OCI-LY3 (cell line): ENCODE measurements at regions not wholly inside any gene's neighbourhood (a gene's known extent, or its start where the extent isn't known, plus 50 kb on each side); places are given as distances from the start of the nearest gene placed in this dataset.
"Not testable (repeated sequence)": the region's sequence is repeated elsewhere in the genome, so short reads cannot be mapped to it uniquely, and the experiment has no call there.

Experiments
- H2AFZ ChIP-seq: fragments of 200-600, 300-600 bp; shearing (Covaris generic); 2 replicates; pipeline ENCODE4 v1.6.0; 2014; ENCODE audit warnings: antibody characterized with exemption, low read depth, low read length
- H3K27ac ChIP-seq: fragments of 200-600, 300-600 bp; sonication (generic); 2 replicates; pipeline ENCODE4 v1.5.1; 2014; ENCODE audit warnings: mild to moderate bottlenecking, low read length, moderate library complexity, mixed read lengths
- H3K27me3 ChIP-seq: fragments of 200-600, 300-600 bp; sonication (generic); 2 replicates; pipeline ENCODE4 v1.6.1; 2014; ENCODE audit warnings: low read depth, low read length, mixed read lengths
- H3K36me3 ChIP-seq: fragments of 200-600, 300-600 bp; sonication (generic); replicated peaks from 2 replicates; pipeline ENCODE3; 2014; ENCODE audit warnings: low read depth, low read length, mixed read lengths
- H3K4me1 ChIP-seq: fragments of 300-600, 200-600 bp; sonication (generic); 2 replicates; pipeline ENCODE4 v1.6.1; 2014; ENCODE audit warnings: low read length, mixed read lengths
- H3K4me2 ChIP-seq: fragments of 200-600, 300-600 bp; sonication (generic); 2 replicates; pipeline ENCODE4 v1.6.1; 2014; ENCODE audit warnings: low read length, mixed read lengths
- H3K4me3 ChIP-seq: fragments of 300-600, 200-600 bp; sonication (generic); 2 replicates; pipeline ENCODE4 v1.5.1; 2014; ENCODE audit warnings: antibody characterized with exemption, mild to moderate bottlenecking, low read length, moderate library complexity
- H3K79me2 ChIP-seq: fragments of 300-600, 200-600 bp; shearing (Covaris generic); 2 replicates; pipeline ENCODE4 v1.6.1; 2014; ENCODE audit warnings: mild to moderate bottlenecking, low read length, mixed read lengths
- H3K9ac ChIP-seq: fragments of 300-600, 200-600 bp; shearing (Covaris generic); 2 replicates; pipeline ENCODE4 v1.6.0; 2014; ENCODE audit warnings: mild to moderate bottlenecking, low read length, moderate library complexity
- H3K9me3 ChIP-seq: fragments of 200-600, 300-600 bp; shearing (Covaris generic); 2 replicates; pipeline ENCODE4 v1.6.1; 2014; ENCODE audit warnings: low read length, mixed read lengths; ENCODE audit not compliant: insufficient read depth
- H4K20me1 ChIP-seq: fragments of 200-600, 300-600 bp; sonication (generic); 2 replicates; pipeline ENCODE4 v1.6.1; 2016; ENCODE audit warnings: low read length, mixed read lengths; ENCODE audit not compliant: insufficient read depth
- CTCF ChIP-seq: fragments of 200-600, 300-600 bp; sonication (generic); IDR thresholded peaks from 2 replicates; pipeline ENCODE4 v1.5.1; 2014; ENCODE audit warnings: antibody characterized with exemption, low read length, low read depth
- EZH2phosphoT487 ChIP-seq: fragments of 200-600 bp; shearing (Covaris generic); IDR thresholded peaks from 2 replicates; pipeline ENCODE4 v1.6.1; 2018; ENCODE audit warnings: antibody characterized with exemption, mixed run types, low read depth

- Histone ChIP-seq H3K9ac (no peak overlapping the region), H3K27ac (no peak overlapping the region), H3K27me3 (no peaks in the 10 kb centered on the region), H3K4me2 (no peak overlapping the region), H3K36me3 (no peaks in the 10 kb centered on the region), H3K79me2 (no peaks in the 10 kb centered on the region), H3K4me3 (no peak overlapping the region), H3K9me3 (peaks cover 4% of the 10 kb centered on the region; the same call in 1 of the 2 replicates), H4K20me1 (no peaks in the 10 kb centered on the region), H2AFZ (no peak overlapping the region), H3K4me1 (no peaks in the 10 kb centered on the region)
- TF ChIP-seq EZH2phosphoT487 (no peak), CTCF (no peak)
Observed at GRCh38 chr9:74071502-74071901, 425.6 kb upstream of the RORB start.

GRCh38 chr9:74073897-74074296, 423.2 kb upstream of the RORB start:
- H3K4me2 ChIP-seq = no peak overlapping the region
- no peak overlapping the region for H2AFZ ChIP-seq
- H3K4me1 ChIP-seq = no peaks in the 10 kb centered on the region
- H3K36me3 ChIP-seq = no peaks in the 10 kb centered on the region
- no peaks in the 10 kb centered on the region for H4K20me1 ChIP-seq
- no peaks in the 10 kb centered on the region for H3K27me3 ChIP-seq
- TF ChIP-seq EZH2phosphoT487 (no peak), CTCF (no peak)
- no peak overlapping the region for H3K4me3 ChIP-seq
- H3K9ac ChIP-seq = no peak overlapping the region
- H3K79me2 ChIP-seq = no peaks in the 10 kb centered on the region
- H3K9me3 ChIP-seq = peaks cover 4% of the 10 kb centered on the region; the same call in 1 of the 2 replicates
- H3K27ac ChIP-seq = no peak overlapping the region

GRCh38 chr9:74078647-74079046, 418.5 kb upstream of the RORB start:
- Histone ChIP-seq H3K9me3 (no peaks in the 10 kb centered on the region), H3K27ac (no peak overlapping the region)

GRCh38 chr9:74080652-74081051, 416.5 kb upstream of the RORB start:
- H3K4me2 ChIP-seq, H3K9ac ChIP-seq, H3K4me3 ChIP-seq, H3K9me3 ChIP-seq, H3K79me2 ChIP-seq, H3K27me3 ChIP-seq, H3K27ac ChIP-seq, H3K4me1 ChIP-seq, H3K36me3 ChIP-seq, H4K20me1 ChIP-seq, H2AFZ ChIP-seq: not testable (repeated sequence)

More at GRCh38 chr9:74078647-74079046, 418.5 kb upstream of the RORB start:
- Histone ChIP-seq H3K27me3 (no peaks in the 10 kb centered on the region), H3K36me3 (no peaks in the 10 kb centered on the region), H2AFZ (no peak overlapping the region), H3K4me3 (no peak overlapping the region), H4K20me1 (no peaks in the 10 kb centered on the region), H3K79me2 (no peaks in the 10 kb centered on the region), H3K4me2 (no peak overlapping the region), H3K9ac (no peak overlapping the region), H3K4me1 (no peaks in the 10 kb centered on the region)
- no peak for TF ChIP-seq CTCF
- no peak for TF ChIP-seq EZH2phosphoT487
